A549 (cell line): ENCODE measurements at regions not wholly inside any gene's neighbourhood (a gene's known extent, or its start where the extent isn't known, plus 50 kb on each side); places are given as distances from the start of the nearest gene placed in this dataset.
A peak's percentile ranks its signal among the peaks of the same experiment; 100 is the strongest.

ENCODE experiments used
- ATAC-seq, 2 experiments: fragments of 200-7000 bp in 1 of 2; fragments of >200 bp in 1 of 2; cut with Nextera tagmentation in 1 of 2; cut with Tn5 transposase in 1 of 2; 3 replicates each; pipeline versions ENCODE4 v1.8.0 to v1.9.1; 2018 to 2020; ENCODE audit warnings: mild to moderate bottlenecking in 1 of 2, moderate library complexity in 1 of 2
- CTCF ChIA-PET: fragments of 300-600 bp; sonication (Branson Sonifier 250); formaldehyde crosslinking; extraction: SDS; loops from one replicate; lab custom pipeline; 2021; ENCODE audit warnings: antibody characterized with exemption, inconsistent platforms; lab: Yijun Ruan, JAX
- POLR2A ChIA-PET: fragments of 350-600 bp; formaldehyde crosslinking; extraction: SDS; loops from one replicate; lab custom pipeline; 2021; ENCODE audit warnings: antibody characterized with exemption, inconsistent platforms; lab: Yijun Ruan, JAX
- DNase-seq, 2 experiments: peaks; one replicate each; pipeline versions ENCODE4 v3.0.0 to v3.0.0-alpha.2; 2011 to 2016; ENCODE audit warnings: low read depth in 1 of 2, low spot score in 1 of 2
- FAIRE-seq: peaks from 2 replicates; lab custom pipeline; 2011; peaks lifted over from hg19 to GRCh38; lab: Jason Lieb, UNC
- H3K27ac ChIP-seq, 2 experiments: fragments of >200 bp; sonication (Bioruptor Twin); formaldehyde crosslinking; 3 replicates each; pipeline ENCODE4 v1.5.1; 2016 to 2017
- H3K4me1 ChIP-seq: fragments of >200 bp; sonication (Bioruptor Twin); formaldehyde crosslinking; 3 replicates; pipeline ENCODE4 v1.6.1; 2016
- H3K4me2 ChIP-seq: fragments of >200 bp; sonication (Bioruptor Twin); formaldehyde crosslinking; 3 replicates; pipeline ENCODE4 v1.6.1; 2016
- H3K4me3 ChIP-seq: fragments of >200 bp; sonication (Bioruptor Twin); formaldehyde crosslinking; 3 replicates; pipeline ENCODE4 v1.5.1; 2016
- H3K9me3 ChIP-seq: fragments of >200 bp; sonication (Bioruptor Twin); formaldehyde crosslinking; 3 replicates; pipeline ENCODE4 v1.6.1; 2016
- ATOH8 ChIP-seq: fragments of 250-450 bp; sonication (Bioruptor Pico); IDR thresholded peaks from 2 replicates; pipeline ENCODE4 v1.5.0; 2020; ENCODE audit warnings: low read depth, mild to moderate bottlenecking, moderate library complexity
- BCL3 ChIP-seq: fragments of >200 bp; sonication (Bioruptor Twin); formaldehyde crosslinking; IDR thresholded peaks from 3 replicates; pipeline ENCODE4 v1.6.1; 2016
- BHLHE40 ChIP-seq: IDR thresholded peaks from 2 replicates; pipeline ENCODE4 v1.6.1; 2012; ENCODE audit warnings: low read depth, low read length, inconsistent platforms
- CBX2 ChIP-seq: fragments of 200-600 bp; sonication (generic); IDR thresholded peaks from 2 replicates; pipeline ENCODE4 v1.6.1; 2016; ENCODE audit warnings: low read depth, mild to moderate bottlenecking, borderline replicate concordance
- CBX8 ChIP-seq: fragments of 200-600 bp; sonication (generic); IDR thresholded peaks from 2 replicates; pipeline ENCODE4 v1.6.1; 2016
- CEBPB ChIP-seq, 2 experiments: fragments of >200 bp in 1 of 2; sonication (Bioruptor Twin) in 1 of 2; formaldehyde crosslinking in 1 of 2; IDR thresholded peaks; 2 replicates each; pipeline ENCODE4 v1.6.1; 2012 to 2016
- EHMT2 ChIP-seq: fragments of 200-600 bp; sonication (generic); IDR thresholded peaks from 2 replicates; pipeline ENCODE4 v1.6.1; 2016; ENCODE audit warnings: antibody characterized with exemption, low read depth, mild to moderate bottlenecking, moderate library complexity
- EP300 ChIP-seq, 2 experiments: fragments of >200 bp; sonication (Bioruptor Twin); formaldehyde crosslinking; IDR thresholded peaks; 2 replicates in 1 of 2; 3 replicates in 1 of 2; pipeline ENCODE4 v1.6.1; 2016 to 2017
- FOSL2 ChIP-seq, 2 experiments: fragments of 450-650 bp in 1 of 2; fragments of >200 bp in 1 of 2; sonication (Bioruptor Twin) in 1 of 2; formaldehyde crosslinking; IDR thresholded peaks; 2 replicates each; pipeline versions ENCODE4 v1.5.0 to v1.6.1; 2016 to 2020; ENCODE audit warnings: mild to moderate bottlenecking in 1 of 2, moderate library complexity in 1 of 2
- HDAC2 ChIP-seq: fragments of 200-600 bp; sonication (generic); IDR thresholded peaks from 2 replicates; pipeline ENCODE4 v1.6.1; 2016
- HOXB13 ChIP-seq: fragments of 250-450 bp; sonication (Bioruptor Pico); IDR thresholded peaks from 2 replicates; pipeline ENCODE4 v1.5.0; 2020; ENCODE audit warnings: low read depth, mild to moderate bottlenecking, moderate library complexity
- HOXB5 ChIP-seq: fragments of 250-450 bp; sonication (Bioruptor Pico); IDR thresholded peaks from 2 replicates; pipeline ENCODE4 v1.5.0; 2020; ENCODE audit warnings: mild to moderate bottlenecking, moderate library complexity
- JUN ChIP-seq, 2 experiments: fragments of >200 bp; sonication (Bioruptor Twin); formaldehyde crosslinking; IDR thresholded peaks; 2 replicates in 1 of 2; 3 replicates in 1 of 2; pipeline ENCODE4 v1.6.1; 2016 to 2017
- KDM1A ChIP-seq: fragments of 200-600 bp; sonication (generic); IDR thresholded peaks from 2 replicates; pipeline ENCODE4 v1.6.1; 2016; ENCODE audit warnings: low read depth, mild to moderate bottlenecking
- KDM5A ChIP-seq: fragments of 200-600 bp; sonication (generic); IDR thresholded peaks from 2 replicates; pipeline ENCODE4 v1.6.1; 2016; ENCODE audit warnings: antibody characterized with exemption, mild to moderate bottlenecking
- MYC ChIP-seq: IDR thresholded peaks from 2 replicates; pipeline ENCODE4 v1.6.1; 2012; ENCODE audit warnings: mild to moderate bottlenecking, inconsistent platforms, low read length, improper control_type of control experiment, borderline replicate concordance
- NPAS2 ChIP-seq: fragments of 250-450 bp; sonication (Bioruptor Pico); IDR thresholded peaks from 2 replicates; pipeline ENCODE4 v1.8.0; 2022; ENCODE audit warnings: mild to moderate bottlenecking, moderate library complexity, borderline replicate concordance
- NR3C1 ChIP-seq: fragments of >200 bp; sonication (Bioruptor Twin); formaldehyde crosslinking; IDR thresholded peaks from 3 replicates; pipeline ENCODE4 v1.6.1; 2017
- PHF8 ChIP-seq: fragments of 200-600 bp; sonication (generic); IDR thresholded peaks from 2 replicates; pipeline ENCODE4 v1.6.1; 2016; ENCODE audit warnings: low read depth, mild to moderate bottlenecking, antibody characterized with exemption, moderate library complexity, borderline replicate concordance
- RAD21 ChIP-seq, 2 experiments: fragments of >200 bp in 1 of 2; sonication (Bioruptor Twin) in 1 of 2; formaldehyde crosslinking in 1 of 2; IDR thresholded peaks in 1 of 2; conservative IDR thresholded peaks in 1 of 2; 2 replicates in 1 of 2; 3 replicates in 1 of 2; pipeline ENCODE4 v1.6.1; 2012 to 2018; ENCODE audit warnings: inconsistent platforms in 1 of 2
- RCOR1 ChIP-seq: fragments of 150-350 bp; IDR thresholded peaks from 2 replicates; pipeline ENCODE4 v1.6.1; 2014; ENCODE audit warnings: antibody characterized with exemption, low read length, low read depth
- RNF2 ChIP-seq: fragments of 200-600 bp; sonication (generic); IDR thresholded peaks from 2 replicates; pipeline ENCODE4 v1.6.1; 2016; ENCODE audit warnings: low read depth, mild to moderate bottlenecking, antibody characterized with exemption, moderate library complexity, borderline replicate concordance
- SREBF2 ChIP-seq: fragments of 450-650 bp; IDR thresholded peaks from 2 replicates; pipeline ENCODE4 v1.6.1; 2014; ENCODE audit warnings: mild to moderate bottlenecking, moderate library complexity
- TFCP2L1 ChIP-seq: fragments of 250-450 bp; sonication (Bioruptor Pico); IDR thresholded peaks from 2 replicates; pipeline ENCODE4 v1.5.0; 2021; ENCODE audit warnings: mild to moderate bottlenecking
- TP53 ChIP-seq: fragments of 250-450 bp; sonication (Bioruptor Pico); IDR thresholded peaks from 2 replicates; pipeline ENCODE4 v1.5.0; 2021; ENCODE audit warnings: mild to moderate bottlenecking, moderate library complexity
- ZNF302 ChIP-seq: fragments of 250-450 bp; sonication (Bioruptor Pico); IDR thresholded peaks from 2 replicates; pipeline ENCODE4 v1.9.0; 2021; ENCODE audit warnings: inconsistent platforms, mild to moderate bottlenecking, moderate library complexity
- WGBS: methylation state at CpG from one replicate; pipeline ENCODE4 v1.1.6; 2017; ENCODE audit errors: missing lambda C conversion rate; 5-methylcytosine and 5-hydroxymethylcytosine counted together
- TF ChIP-seq, protein P1 (sequence below): IDR thresholded peaks from 2 replicates; pipeline ENCODE4 v1.6.1; 2012; ENCODE audit warnings: low read depth, borderline replicate concordance
- TF ChIP-seq, protein P2 (sequence below): fragments of 150-350 bp; IDR thresholded peaks from 2 replicates; pipeline ENCODE4 v1.6.1; 2014; ENCODE audit warnings: low read depth, mild to moderate bottlenecking, low read length

- Histone ChIP-seq H3K9me3 (no peaks in the 10 kb centered on the region), H3K4me3 (no peak overlapping the region), H3K27ac (no peak overlapping the region), H3K4me2 (no peak overlapping the region), H3K4me1 (peaks cover 11% of the 10 kb centered on the region; the same call in 2 of the 3 replicates)
- POLR2A ChIA-PET: no interaction called here
- WGBS: 63% methylated on average over 6 of the region's 6 CpGs
- TF ChIP-seq CEBPB (IDR thresholded peaks at IDR 0.05): no peak
- no peak for TF ChIP-seq HDAC2
- TF ChIP-seq, protein P1, sequence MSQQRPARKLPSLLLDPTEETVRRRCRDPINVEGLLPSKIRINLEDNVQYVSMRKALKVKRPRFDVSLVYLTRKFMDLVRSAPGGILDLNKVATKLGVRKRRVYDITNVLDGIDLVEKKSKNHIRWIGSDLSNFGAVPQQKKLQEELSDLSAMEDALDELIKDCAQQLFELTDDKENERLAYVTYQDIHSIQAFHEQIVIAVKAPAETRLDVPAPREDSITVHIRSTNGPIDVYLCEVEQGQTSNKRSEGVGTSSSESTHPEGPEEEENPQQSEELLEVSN: no peak
- no peak for TF ChIP-seq RAD21 (conservative IDR thresholded peaks at IDR 0.05 in 1 of 2, IDR thresholded peaks at IDR 0.05 in 1 of 2)
- no peak for TF ChIP-seq CBX2
- TF ChIP-seq FOSL2 (IDR thresholded peaks at IDR 0.05): no peak
- TF ChIP-seq FOSL2 (CRISPR knock-in tag; IDR thresholded peaks at IDR 0.05): no peak
- TF ChIP-seq BHLHE40: no peak
- TF ChIP-seq RCOR1: no peak
- TF ChIP-seq SREBF2: no peak
- no peak for TF ChIP-seq MYC
- TF ChIP-seq ZNF302 (CRISPR knock-in tag): no peak
- no peak for TF ChIP-seq PHF8
- no peak for TF ChIP-seq RNF2
- no peak for TF ChIP-seq EP300 (IDR thresholded peaks at IDR 0.05)
- TF ChIP-seq NR3C1: no peak
- no peak for TF ChIP-seq NPAS2 (CRISPR knock-in tag)
- CTCF ChIA-PET: no interaction called here
- FAIRE-seq (no peak), DNase-seq (no peak), ATAC-seq (no peak)
Measured at GRCh38 chr2:215740071-215740470, 273.3 kb downstream of the MREG start.

GRCh38 chr2:215738351-215738750 is 275.0 kb downstream of the MREG start:
- FAIRE-seq: no peak
- TF ChIP-seq MYC: no peak
- TF ChIP-seq EHMT2: no peak
- TF ChIP-seq TFCP2L1: no peak
- no peak for TF ChIP-seq CEBPB (IDR thresholded peaks at IDR 0.05)
- TF ChIP-seq KDM1A: no peak
- no peak for TF ChIP-seq ATOH8 (CRISPR knock-in tag)
- no peak for TF ChIP-seq CBX8
- TF ChIP-seq, protein P1: no peak
- H3K4me3 ChIP-seq: no peak overlapping the region
- ChIA-PET CTCF (no interaction called here), POLR2A (no interaction called here)
- no peaks in the 10 kb centered on the region for H3K9me3 ChIP-seq
- H3K4me1 ChIP-seq: peaks cover 11% of the 10 kb centered on the region; the same call in 2 of the 3 replicates
- WGBS: 85% methylated on average over 2 of the region's 2 CpGs
- H3K27ac ChIP-seq: no peak overlapping the region
- H3K4me2 ChIP-seq: no peak overlapping the region
- no peak for ATAC-seq
- DNase-seq: no peak

- ChIA-PET POLR2A (no interaction called here), CTCF (interaction anchor here (0.5 to 1.7 kb wide), 3 partner anchors 10 to 182 kb away, joined by 3 to 7 read pairs (median 4); no protein-coding TSS in a partner anchor)
- no peak for FAIRE-seq
- 55% methylated on average over 3 of the region's 3 CpGs for WGBS
- Histone ChIP-seq H3K4me1 (peaks cover 11% of the 10 kb centered on the region; the same call in 2 of the 3 replicates), H3K9me3 (no peaks in the 10 kb centered on the region), H3K27ac (peak overlapping the region; percentile 40 to 75; a peak in 4 of 6 replicates), H3K4me3 (no peak overlapping the region), H3K4me2 (0 out of 3 replicates have a peak overlapping the region, but pooled peaks have one; percentile 20)
- DNase-seq: no peak
- ATAC-seq: peak in 1 of 2 experiments; percentile 50; a peak in 2 of 6 replicates
- TF ChIP-seq HOXB13 (no peak), BCL3 (no peak), NPAS2 (CRISPR knock-in tag) (no peak), ZNF302 (CRISPR knock-in tag) (no peak), KDM5A (no peak), HOXB5 (CRISPR knock-in tag) (no peak), TP53 (no peak), JUN (IDR thresholded peaks at IDR 0.05) (no peak), EHMT2 (no peak), SREBF2 (no peak), RAD21 (conservative IDR thresholded peaks at IDR 0.05 in 1 of 2, IDR thresholded peaks at IDR 0.05 in 1 of 2) (no peak)
- TF ChIP-seq, protein P1: no peak
- TF ChIP-seq, protein P2, sequence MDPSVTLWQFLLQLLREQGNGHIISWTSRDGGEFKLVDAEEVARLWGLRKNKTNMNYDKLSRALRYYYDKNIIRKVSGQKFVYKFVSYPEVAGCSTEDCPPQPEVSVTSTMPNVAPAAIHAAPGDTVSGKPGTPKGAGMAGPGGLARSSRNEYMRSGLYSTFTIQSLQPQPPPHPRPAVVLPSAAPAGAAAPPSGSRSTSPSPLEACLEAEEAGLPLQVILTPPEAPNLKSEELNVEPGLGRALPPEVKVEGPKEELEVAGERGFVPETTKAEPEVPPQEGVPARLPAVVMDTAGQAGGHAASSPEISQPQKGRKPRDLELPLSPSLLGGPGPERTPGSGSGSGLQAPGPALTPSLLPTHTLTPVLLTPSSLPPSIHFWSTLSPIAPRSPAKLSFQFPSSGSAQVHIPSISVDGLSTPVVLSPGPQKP: no peak
Measured at GRCh38 chr2:215737477-215737876, 275.9 kb downstream of the MREG start.
